ENCODE measurements at regions not wholly inside any gene's neighbourhood (a gene's known extent, or its start where the extent isn't known, plus 50 kb on each side); places are given as distances from the start of the nearest gene placed in this dataset.

- Histone ChIP-seq H3K9ac (ENCODE audit: low read depth, low read length) (no peak overlapping the region), H3K36me3 (ENCODE audit: insufficient read depth, low read depth, low read length) (no peaks in the 10 kb centered on the region), H3K27ac (ENCODE audit: low read length) (no peak overlapping the region), H3K9me3 (ENCODE audit: insufficient read depth, low read depth, low read length) (no peaks in the 10 kb centered on the region), H3K27me3 (ENCODE audit: insufficient read depth, low read length) (no peaks in the 10 kb centered on the region), H3K4me1 (ENCODE audit: insufficient read depth, low read length) (no peaks in the 10 kb centered on the region), H3K4me3 (ENCODE audit: low read length) (no peak overlapping the region)
These were observed 537.9 kb downstream of the PTPRC start for GRCh38 chr1:199176713-199177112.

DNA sequence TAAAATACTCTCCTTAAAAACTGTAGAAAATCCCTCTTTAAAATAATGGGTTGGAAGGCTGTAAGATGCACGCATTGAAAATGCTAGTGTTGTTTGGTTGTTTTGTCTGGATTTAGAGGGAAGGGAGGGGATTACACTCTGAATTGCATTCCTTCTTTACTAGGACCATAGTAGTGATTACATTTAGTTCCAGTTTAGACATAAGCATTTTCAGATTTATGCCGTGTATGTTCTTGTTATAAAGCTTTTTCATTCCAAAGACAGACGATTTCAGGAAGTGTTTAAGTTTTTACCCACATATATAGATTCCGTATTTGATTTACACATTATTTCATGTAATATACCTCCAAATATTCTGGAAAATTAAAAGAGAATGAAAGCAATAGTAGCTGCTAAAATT lies 538.4 kb downstream of the PTPRC start:
- H3K4me3 ChIP-seq (ENCODE audit: low read length): no peak overlapping the region
- no peak overlapping the region for H3K9ac ChIP-seq (ENCODE audit: low read depth, low read length)
- no peaks in the 10 kb centered on the region for H3K4me1 ChIP-seq (ENCODE audit: insufficient read depth, low read length)

DNA sequence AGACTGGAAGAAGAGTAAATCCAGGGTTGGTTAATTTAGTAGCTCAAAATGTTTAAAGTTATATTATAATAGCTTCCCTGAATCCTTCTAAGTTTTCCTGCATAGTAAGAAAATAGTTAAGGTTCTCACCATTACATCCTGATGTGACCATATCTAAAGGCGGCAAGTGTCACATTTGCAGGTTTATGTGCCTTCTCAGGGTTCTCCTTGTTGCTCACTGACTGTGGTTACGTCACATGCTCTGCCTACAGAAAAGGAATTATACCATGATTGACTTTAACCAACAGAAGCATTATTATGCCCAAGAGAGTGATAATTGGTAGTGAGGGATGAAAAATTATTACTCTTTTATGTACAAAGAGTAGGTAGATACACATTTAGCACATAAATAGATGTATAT lies 539.8 kb downstream of the PTPRC start:
- Histone ChIP-seq H3K36me3 (ENCODE audit: insufficient read depth, low read depth, low read length) (no peaks in the 10 kb centered on the region), H3K9me3 (ENCODE audit: insufficient read depth, low read depth, low read length) (no peaks in the 10 kb centered on the region), H3K4me1 (ENCODE audit: insufficient read depth, low read length) (no peaks in the 10 kb centered on the region), H3K4me3 (ENCODE audit: low read length) (no peak overlapping the region), H3K9ac (ENCODE audit: low read depth, low read length) (no peak overlapping the region), H3K27ac (ENCODE audit: low read length) (no peak overlapping the region), H3K27me3 (ENCODE audit: insufficient read depth, low read length) (no peaks in the 10 kb centered on the region)

More for the DNA sequence above, 538.4 kb downstream of the PTPRC start:
- H3K27me3 ChIP-seq (ENCODE audit: insufficient read depth, low read length): no peaks in the 10 kb centered on the region
- no peaks in the 10 kb centered on the region for H3K36me3 ChIP-seq (ENCODE audit: insufficient read depth, low read depth, low read length)
- no peak overlapping the region for H3K27ac ChIP-seq (ENCODE audit: low read length)
- no peaks in the 10 kb centered on the region for H3K9me3 ChIP-seq (ENCODE audit: insufficient read depth, low read depth, low read length)

DNA sequence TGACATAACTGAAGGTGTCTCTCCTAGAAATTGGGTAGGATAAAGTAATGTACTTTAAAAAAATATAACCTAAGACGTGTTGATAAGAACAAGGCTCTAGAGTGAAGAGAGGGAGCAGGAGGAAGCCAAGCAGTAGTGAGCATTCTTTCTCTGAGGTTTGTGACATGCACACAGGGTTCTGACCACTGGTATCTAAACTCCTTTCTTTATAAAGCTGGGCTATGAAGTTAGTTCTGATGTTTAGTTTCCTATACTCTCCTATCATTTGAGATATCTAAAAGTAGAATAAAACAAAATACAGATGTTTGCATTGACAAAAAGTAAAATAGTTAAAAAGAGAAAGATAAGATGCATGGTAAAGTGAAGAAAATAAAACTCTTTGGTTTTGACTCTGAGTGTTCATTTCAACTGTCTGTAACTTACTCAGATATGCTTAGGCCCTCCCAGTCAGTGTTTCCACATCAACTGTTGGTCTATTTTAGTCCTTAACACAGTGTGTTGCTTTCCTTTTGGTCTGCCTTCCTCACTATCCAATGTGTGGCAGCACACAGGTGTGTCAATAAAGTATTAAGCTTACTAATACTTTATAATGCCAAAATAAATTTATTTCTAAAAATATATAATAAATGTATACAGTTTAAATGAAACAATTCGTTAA lies 543.5 kb downstream of the PTPRC start:
- Histone ChIP-seq H3K9me3 (ENCODE audit: insufficient read depth, low read depth, low read length) (no peaks in the 10 kb centered on the region), H3K27ac (ENCODE audit: low read length) (no peak overlapping the region), H3K36me3 (ENCODE audit: insufficient read depth, low read depth, low read length) (no peaks in the 10 kb centered on the region), H3K9ac (ENCODE audit: low read depth, low read length) (no peak overlapping the region), H3K27me3 (ENCODE audit: insufficient read depth, low read length) (no peaks in the 10 kb centered on the region), H3K4me1 (ENCODE audit: insufficient read depth, low read length) (no peaks in the 10 kb centered on the region), H3K4me3 (ENCODE audit: low read length) (no peak overlapping the region)

DNA sequence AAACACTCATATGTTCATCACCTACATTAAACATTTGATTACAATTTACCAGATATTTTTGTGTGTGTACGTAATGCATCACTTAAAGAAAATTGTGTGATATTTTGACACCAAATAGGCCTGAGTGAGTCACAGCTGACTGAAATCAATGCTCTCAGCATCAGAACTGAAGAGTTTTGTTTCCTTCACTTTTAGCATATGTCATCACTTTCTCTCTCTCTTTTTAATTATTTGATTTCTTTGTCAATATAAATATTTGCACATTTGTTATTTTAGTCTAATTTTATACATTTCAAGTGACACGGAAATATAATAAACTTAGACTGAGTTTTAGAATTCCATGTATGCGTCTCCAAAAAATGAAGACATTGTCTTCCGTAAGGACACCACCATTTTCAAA lies 545.3 kb downstream of the PTPRC start:
- no peak overlapping the region for H3K4me3 ChIP-seq (ENCODE audit: low read length)
- no peak overlapping the region for H3K27ac ChIP-seq (ENCODE audit: low read length)
- no peaks in the 10 kb centered on the region for H3K9me3 ChIP-seq (ENCODE audit: insufficient read depth, low read depth, low read length)
- H3K36me3 ChIP-seq (ENCODE audit: insufficient read depth, low read depth, low read length): no peaks in the 10 kb centered on the region
- H3K27me3 ChIP-seq (ENCODE audit: insufficient read depth, low read length): no peaks in the 10 kb centered on the region
- H3K4me1 ChIP-seq (ENCODE audit: insufficient read depth, low read length): no peaks in the 10 kb centered on the region
- H3K9ac ChIP-seq (ENCODE audit: low read depth, low read length): no peak overlapping the region

DNA sequence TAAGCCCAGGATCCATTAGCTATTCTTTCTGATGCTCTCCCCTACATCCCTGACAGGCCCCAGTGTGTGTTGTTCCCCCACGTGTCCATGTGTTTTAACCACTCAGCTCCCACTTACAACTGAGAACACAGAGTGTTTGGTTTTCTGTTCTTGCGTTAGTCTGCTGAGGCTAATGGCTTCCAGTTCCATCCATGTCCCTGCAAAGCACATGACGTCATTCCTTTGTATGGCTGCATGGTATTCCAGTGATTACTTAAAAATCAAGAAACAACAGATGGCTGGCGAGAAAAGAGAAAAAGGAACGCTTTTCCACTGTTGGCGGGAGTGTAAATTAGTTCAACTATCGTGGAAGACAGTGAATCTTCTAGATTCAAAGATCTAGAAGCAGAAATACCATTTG lies 556.0 kb downstream of the PTPRC start:
- H3K36me3 ChIP-seq (ENCODE audit: insufficient read depth, low read depth, low read length): no peaks in the 10 kb centered on the region
- H3K9ac ChIP-seq (ENCODE audit: low read depth, low read length): no peak overlapping the region
- no peak overlapping the region for H3K4me3 ChIP-seq (ENCODE audit: low read length)
- no peaks in the 10 kb centered on the region for H3K4me1 ChIP-seq (ENCODE audit: insufficient read depth, low read length)
- H3K27ac ChIP-seq (ENCODE audit: low read length): no peak overlapping the region
- no peaks in the 10 kb centered on the region for H3K27me3 ChIP-seq (ENCODE audit: insufficient read depth, low read length)
- H3K9me3 ChIP-seq (ENCODE audit: insufficient read depth, low read depth, low read length): no peaks in the 10 kb centered on the region

DNA sequence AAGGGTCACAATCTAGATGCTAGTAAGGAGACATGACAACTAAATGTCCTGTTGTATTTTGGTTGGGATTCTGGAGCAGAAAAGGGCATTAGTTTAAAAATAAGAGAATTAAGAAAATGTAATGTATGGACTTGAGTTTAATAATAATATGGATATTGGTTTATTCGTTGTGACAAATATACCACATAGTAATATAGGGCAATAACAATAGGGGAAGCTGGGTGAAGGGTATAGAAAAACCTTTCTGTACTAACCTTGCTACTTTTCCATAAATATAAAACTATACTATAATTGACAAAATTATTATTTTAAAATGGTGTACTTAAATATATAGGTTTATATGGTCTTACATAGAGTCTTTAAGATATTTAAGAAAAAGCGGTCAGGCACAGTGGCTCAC lies 558.9 kb downstream of the PTPRC start:
- no peak overlapping the region for H3K9ac ChIP-seq (ENCODE audit: low read depth, low read length)
- no peaks in the 10 kb centered on the region for H3K27me3 ChIP-seq (ENCODE audit: insufficient read depth, low read length)
- no peak overlapping the region for H3K4me3 ChIP-seq (ENCODE audit: low read length)
- H3K9me3 ChIP-seq (ENCODE audit: insufficient read depth, low read depth, low read length): no peaks in the 10 kb centered on the region
- no peaks in the 10 kb centered on the region for H3K4me1 ChIP-seq (ENCODE audit: insufficient read depth, low read length)
- no peak overlapping the region for H3K27ac ChIP-seq (ENCODE audit: low read length)
- no peaks in the 10 kb centered on the region for H3K36me3 ChIP-seq (ENCODE audit: insufficient read depth, low read depth, low read length)

- Histone ChIP-seq H3K9ac (ENCODE audit: low read depth, low read length) (no peak overlapping the region), H3K27me3 (ENCODE audit: insufficient read depth, low read length) (no peaks in the 10 kb centered on the region), H3K36me3 (ENCODE audit: insufficient read depth, low read depth, low read length) (no peaks in the 10 kb centered on the region), H3K4me3 (ENCODE audit: low read length) (no peak overlapping the region), H3K27ac (ENCODE audit: low read length) (no peak overlapping the region), H3K4me1 (ENCODE audit: insufficient read depth, low read length) (no peaks in the 10 kb centered on the region), H3K9me3 (ENCODE audit: insufficient read depth, low read depth, low read length) (no peaks in the 10 kb centered on the region)
These were observed 563.5 kb downstream of the PTPRC start for GRCh38 chr1:199202331-199202730.

GRCh38 chr1:199204231-199204630 lies 565.4 kb downstream of the PTPRC start:
- Histone ChIP-seq H3K36me3 (ENCODE audit: insufficient read depth, low read depth, low read length) (no peaks in the 10 kb centered on the region), H3K9me3 (ENCODE audit: insufficient read depth, low read depth, low read length) (no peaks in the 10 kb centered on the region), H3K27me3 (ENCODE audit: insufficient read depth, low read length) (no peaks in the 10 kb centered on the region), H3K4me3 (ENCODE audit: low read length) (no peak overlapping the region), H3K27ac (ENCODE audit: low read length) (no peak overlapping the region), H3K4me1 (ENCODE audit: insufficient read depth, low read length) (no peaks in the 10 kb centered on the region), H3K9ac (ENCODE audit: low read depth, low read length) (no peak overlapping the region)

- H3K9ac ChIP-seq (ENCODE audit: low read depth, low read length): no peak overlapping the region
- no peaks in the 10 kb centered on the region for H3K27me3 ChIP-seq (ENCODE audit: insufficient read depth, low read length)
- no peaks in the 10 kb centered on the region for H3K4me1 ChIP-seq (ENCODE audit: insufficient read depth, low read length)
- H3K4me3 ChIP-seq (ENCODE audit: low read length): no peak overlapping the region
- no peak overlapping the region for H3K27ac ChIP-seq (ENCODE audit: low read length)
- H3K9me3 ChIP-seq (ENCODE audit: insufficient read depth, low read depth, low read length): no peaks in the 10 kb centered on the region
- H3K36me3 ChIP-seq (ENCODE audit: insufficient read depth, low read depth, low read length): no peaks in the 10 kb centered on the region
These were observed 567.1 kb downstream of the PTPRC start for GRCh38 chr1:199205740-199206441.

GRCh38 chr1:199208847-199209246 lies 570.0 kb downstream of the PTPRC start:
- H3K9me3 ChIP-seq (ENCODE audit: insufficient read depth, low read depth, low read length): no peaks in the 10 kb centered on the region
- no peaks in the 10 kb centered on the region for H3K4me1 ChIP-seq (ENCODE audit: insufficient read depth, low read length)

DNA sequence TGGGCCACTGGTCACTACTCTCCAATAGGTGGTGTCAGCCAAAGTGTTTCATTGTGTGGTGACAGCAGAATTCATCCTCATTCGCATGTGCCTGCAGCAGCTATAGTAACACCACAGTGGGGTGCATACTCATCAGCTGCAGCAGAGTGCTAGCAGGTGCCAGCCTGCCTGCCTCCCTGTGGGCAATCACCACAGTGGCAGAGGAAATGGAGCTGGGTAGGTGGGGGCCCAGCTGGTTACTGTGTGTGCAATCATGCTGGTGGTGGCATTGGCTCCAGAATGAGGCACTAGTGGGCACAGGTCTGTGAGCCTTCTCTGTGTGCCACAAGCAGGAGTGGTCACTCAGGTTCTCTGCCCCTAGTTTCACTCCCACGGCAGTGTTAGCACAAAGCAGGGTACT lies 579.2 kb downstream of the PTPRC start:
- Histone ChIP-seq H3K27ac (ENCODE audit: low read length) (no peak overlapping the region), H3K36me3 (ENCODE audit: insufficient read depth, low read depth, low read length) (no peaks in the 10 kb centered on the region), H3K4me3 (ENCODE audit: low read length) (no peak overlapping the region), H3K27me3 (ENCODE audit: insufficient read depth, low read length) (no peaks in the 10 kb centered on the region), H3K4me1 (ENCODE audit: insufficient read depth, low read length) (no peaks in the 10 kb centered on the region), H3K9ac (ENCODE audit: low read depth, low read length) (no peak overlapping the region), H3K9me3 (ENCODE audit: insufficient read depth, low read depth, low read length) (no peaks in the 10 kb centered on the region)

More at GRCh38 chr1:199208847-199209246, 570.0 kb downstream of the PTPRC start:
- no peaks in the 10 kb centered on the region for H3K27me3 ChIP-seq (ENCODE audit: insufficient read depth, low read length)
- no peak overlapping the region for H3K27ac ChIP-seq (ENCODE audit: low read length)
- H3K36me3 ChIP-seq (ENCODE audit: insufficient read depth, low read depth, low read length): no peaks in the 10 kb centered on the region
- no peak overlapping the region for H3K9ac ChIP-seq (ENCODE audit: low read depth, low read length)
- no peak overlapping the region for H3K4me3 ChIP-seq (ENCODE audit: low read length)

All from iPS-20b (cell line).